ENCODE measurements at regions not wholly inside any gene's neighbourhood (a gene's known extent, or its start where the extent isn't known, plus 50 kb on each side); places are given as distances from the start of the nearest gene placed in this dataset.

GRCh38 chr18:57918601-57919000 is 115.5 kb upstream of the ATP8B1 start:
- H3K4me3 ChIP-seq = no peak overlapping the region
- H3K9me3 ChIP-seq = no peaks in the 10 kb centered on the region
- no peak for TF ChIP-seq POLR2A (IDR thresholded peaks at IDR 0.05)
- TF ChIP-seq CTCF (IDR thresholded peaks at IDR 0.05 in 4 of 5, conservative IDR thresholded peaks at IDR 0.05 in 1 of 5) = no peak
- H3K27me3 ChIP-seq = no peaks in the 10 kb centered on the region
- H3K4me1 ChIP-seq = no peaks in the 10 kb centered on the region
- in situ Hi-C loops (cut with MboI; ENCODE audit: low sequenced_read_pairs in 4 of 4) = no loop called here
- no peak for ATAC-seq
- DNase-seq = no peak
- H3K36me3 ChIP-seq = no peaks in the 10 kb centered on the region
- intact Hi-C loops (cut with DNase I; ENCODE audit: low total_unique reads) = no loop called here
- no peak overlapping the region for H3K27ac ChIP-seq

- no peak for TF ChIP-seq CTCF (IDR thresholded peaks at IDR 0.05 in 4 of 5, conservative IDR thresholded peaks at IDR 0.05 in 1 of 5)
- no peak for TF ChIP-seq POLR2A (IDR thresholded peaks at IDR 0.05)
- no peaks in the 10 kb centered on the region for H3K4me1 ChIP-seq
- no peaks in the 10 kb centered on the region for H3K27me3 ChIP-seq
- H3K36me3 ChIP-seq = no peaks in the 10 kb centered on the region
- H3K27ac ChIP-seq = no peak overlapping the region
- H3K9me3 ChIP-seq = no peaks in the 10 kb centered on the region
- DNase-seq (no peak), ATAC-seq (no peak)
- intact Hi-C loops (cut with DNase I; ENCODE audit: low total_unique reads) = no loop called here
- no peak overlapping the region for H3K4me3 ChIP-seq
- in situ Hi-C loops (cut with MboI; ENCODE audit: low sequenced_read_pairs in 4 of 4) = no loop called here
These were observed 113.6 kb upstream of the ATP8B1 start for GRCh38 chr18:57916684-57917083.

- no peak overlapping the region for H3K4me3 ChIP-seq
- no peaks in the 10 kb centered on the region for H3K4me1 ChIP-seq
- H3K27me3 ChIP-seq = no peaks in the 10 kb centered on the region
- in situ Hi-C loops (cut with MboI; ENCODE audit: low sequenced_read_pairs in 4 of 4) (no loop called here), intact Hi-C loops (cut with DNase I; ENCODE audit: low total_unique reads) (no loop called here)
- no peak for DNase-seq
- no peak overlapping the region for H3K27ac ChIP-seq
- no peaks in the 10 kb centered on the region for H3K36me3 ChIP-seq
- no peak for ATAC-seq
- TF ChIP-seq CTCF (IDR thresholded peaks at IDR 0.05 in 4 of 5, conservative IDR thresholded peaks at IDR 0.05 in 1 of 5) (no peak), POLR2A (IDR thresholded peaks at IDR 0.05) (no peak)
- H3K9me3 ChIP-seq = no peaks in the 10 kb centered on the region
These were observed 112.9 kb upstream of the ATP8B1 start for GRCh38 chr18:57915865-57916582.

- H3K27ac ChIP-seq = no peak overlapping the region
- ATAC-seq (no peak), DNase-seq (no peak)
- in situ Hi-C loops (cut with MboI; ENCODE audit: low sequenced_read_pairs in 4 of 4) (no loop called here), intact Hi-C loops (cut with DNase I; ENCODE audit: low total_unique reads) (no loop called here)
- TF ChIP-seq CTCF (IDR thresholded peaks at IDR 0.05 in 4 of 5, conservative IDR thresholded peaks at IDR 0.05 in 1 of 5) (no peak), POLR2A (IDR thresholded peaks at IDR 0.05) (no peak)
- H3K9me3 ChIP-seq = no peaks in the 10 kb centered on the region
- H3K4me1 ChIP-seq = no peaks in the 10 kb centered on the region
- no peaks in the 10 kb centered on the region for H3K36me3 ChIP-seq
- no peak overlapping the region for H3K4me3 ChIP-seq
- no peaks in the 10 kb centered on the region for H3K27me3 ChIP-seq
These were observed 112.1 kb upstream of the ATP8B1 start for GRCh38 chr18:57915248-57915647.

GRCh38 chr18:57913686-57914085 is 110.6 kb upstream of the ATP8B1 start:
- TF ChIP-seq CTCF (IDR thresholded peaks at IDR 0.05 in 4 of 5, conservative IDR thresholded peaks at IDR 0.05 in 1 of 5) (no peak), POLR2A (IDR thresholded peaks at IDR 0.05) (no peak)
- DNase-seq (no peak), ATAC-seq (no peak)
- Histone ChIP-seq H3K36me3 (no peaks in the 10 kb centered on the region), H3K4me3 (no peak overlapping the region), H3K4me1 (no peaks in the 10 kb centered on the region), H3K27ac (no peak overlapping the region), H3K27me3 (no peaks in the 10 kb centered on the region), H3K9me3 (no peaks in the 10 kb centered on the region)
- in situ Hi-C loops (cut with MboI; ENCODE audit: low sequenced_read_pairs in 4 of 4) = no loop called here
- intact Hi-C loops (cut with DNase I; ENCODE audit: low total_unique reads) = no loop called here

Measured in gastrocnemius medialis (tissue), 4 donors.